ENCODE measurements at regions not wholly inside any gene's neighbourhood (a gene's known extent, or its start where the extent isn't known, plus 50 kb on each side); places are given as distances from the start of the nearest gene placed in this dataset.

DNA sequence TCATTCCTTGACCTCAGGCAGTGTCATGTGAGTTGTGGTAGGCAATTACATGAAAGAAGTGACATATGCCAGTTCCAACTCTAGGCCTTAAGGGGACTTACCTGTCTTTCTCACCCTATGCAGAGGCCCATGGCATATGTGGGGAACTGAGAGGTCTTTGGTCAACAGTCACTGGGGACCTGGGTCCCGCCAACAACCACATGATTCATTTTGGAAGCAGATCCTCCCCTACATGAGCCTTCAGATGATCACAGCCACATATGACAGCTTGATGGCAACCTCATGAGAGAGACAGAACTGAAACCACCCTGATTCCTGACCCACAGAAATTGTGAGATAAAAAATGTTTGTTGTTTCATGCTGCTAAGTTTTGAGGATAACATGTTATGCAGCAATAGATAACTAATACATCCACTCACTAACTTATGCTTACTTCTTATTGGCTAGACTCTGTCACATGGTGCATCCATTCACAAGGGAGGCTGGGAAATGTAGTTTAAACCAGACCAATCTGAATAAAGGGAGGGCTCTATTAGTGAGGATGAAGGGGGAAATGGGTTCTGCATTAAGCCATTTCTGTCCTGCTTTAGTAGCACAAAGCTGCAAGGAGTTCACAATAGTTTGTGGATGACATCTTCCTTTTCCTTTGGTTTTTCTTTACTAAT is 298.2 kb downstream of the HAPSTR1 start:
- no peak overlapping the region for H3K4me3 ChIP-seq (replicated peaks; ENCODE audit: insufficient read depth, low read length)

GRCh38 chr16:9392956-9393355 is 301.5 kb downstream of the HAPSTR1 start:
- Histone ChIP-seq H3K27me3 (ENCODE audit: insufficient read depth, poor library complexity, severe bottlenecking) (no peaks in the 10 kb centered on the region), H3K27ac (replicated peaks) (no peak overlapping the region), H3K4me3 (replicated peaks; ENCODE audit: insufficient read depth, low read length) (no peak overlapping the region)
- no peak for DNase-seq (ENCODE audit: low read depth in 1 of 2, low spot score in 1 of 2)
- no peak for TF ChIP-seq GABPA (IDR thresholded peaks at IDR 0.05; ENCODE audit: low read depth)

More for the DNA sequence above, 298.2 kb downstream of the HAPSTR1 start:
- H3K27me3 ChIP-seq (ENCODE audit: insufficient read depth, poor library complexity, severe bottlenecking): no peaks in the 10 kb centered on the region
- TF ChIP-seq, protein P1, sequence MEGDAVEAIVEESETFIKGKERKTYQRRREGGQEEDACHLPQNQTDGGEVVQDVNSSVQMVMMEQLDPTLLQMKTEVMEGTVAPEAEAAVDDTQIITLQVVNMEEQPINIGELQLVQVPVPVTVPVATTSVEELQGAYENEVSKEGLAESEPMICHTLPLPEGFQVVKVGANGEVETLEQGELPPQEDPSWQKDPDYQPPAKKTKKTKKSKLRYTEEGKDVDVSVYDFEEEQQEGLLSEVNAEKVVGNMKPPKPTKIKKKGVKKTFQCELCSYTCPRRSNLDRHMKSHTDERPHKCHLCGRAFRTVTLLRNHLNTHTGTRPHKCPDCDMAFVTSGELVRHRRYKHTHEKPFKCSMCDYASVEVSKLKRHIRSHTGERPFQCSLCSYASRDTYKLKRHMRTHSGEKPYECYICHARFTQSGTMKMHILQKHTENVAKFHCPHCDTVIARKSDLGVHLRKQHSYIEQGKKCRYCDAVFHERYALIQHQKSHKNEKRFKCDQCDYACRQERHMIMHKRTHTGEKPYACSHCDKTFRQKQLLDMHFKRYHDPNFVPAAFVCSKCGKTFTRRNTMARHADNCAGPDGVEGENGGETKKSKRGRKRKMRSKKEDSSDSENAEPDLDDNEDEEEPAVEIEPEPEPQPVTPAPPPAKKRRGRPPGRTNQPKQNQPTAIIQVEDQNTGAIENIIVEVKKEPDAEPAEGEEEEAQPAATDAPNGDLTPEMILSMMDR (IDR thresholded peaks at IDR 0.05; ENCODE audit: insufficient read depth, low read length): no peak
- TF ChIP-seq GABPA (IDR thresholded peaks at IDR 0.05; ENCODE audit: low read depth): no peak
- no peak for TF ChIP-seq SPI1 (IDR thresholded peaks at IDR 0.05; ENCODE audit: borderline replicate concordance, low read depth)
- no peak for TF ChIP-seq POLR2AphosphoS5 (IDR thresholded peaks at IDR 0.05; ENCODE audit: low read depth)
- TF ChIP-seq, protein P2, sequence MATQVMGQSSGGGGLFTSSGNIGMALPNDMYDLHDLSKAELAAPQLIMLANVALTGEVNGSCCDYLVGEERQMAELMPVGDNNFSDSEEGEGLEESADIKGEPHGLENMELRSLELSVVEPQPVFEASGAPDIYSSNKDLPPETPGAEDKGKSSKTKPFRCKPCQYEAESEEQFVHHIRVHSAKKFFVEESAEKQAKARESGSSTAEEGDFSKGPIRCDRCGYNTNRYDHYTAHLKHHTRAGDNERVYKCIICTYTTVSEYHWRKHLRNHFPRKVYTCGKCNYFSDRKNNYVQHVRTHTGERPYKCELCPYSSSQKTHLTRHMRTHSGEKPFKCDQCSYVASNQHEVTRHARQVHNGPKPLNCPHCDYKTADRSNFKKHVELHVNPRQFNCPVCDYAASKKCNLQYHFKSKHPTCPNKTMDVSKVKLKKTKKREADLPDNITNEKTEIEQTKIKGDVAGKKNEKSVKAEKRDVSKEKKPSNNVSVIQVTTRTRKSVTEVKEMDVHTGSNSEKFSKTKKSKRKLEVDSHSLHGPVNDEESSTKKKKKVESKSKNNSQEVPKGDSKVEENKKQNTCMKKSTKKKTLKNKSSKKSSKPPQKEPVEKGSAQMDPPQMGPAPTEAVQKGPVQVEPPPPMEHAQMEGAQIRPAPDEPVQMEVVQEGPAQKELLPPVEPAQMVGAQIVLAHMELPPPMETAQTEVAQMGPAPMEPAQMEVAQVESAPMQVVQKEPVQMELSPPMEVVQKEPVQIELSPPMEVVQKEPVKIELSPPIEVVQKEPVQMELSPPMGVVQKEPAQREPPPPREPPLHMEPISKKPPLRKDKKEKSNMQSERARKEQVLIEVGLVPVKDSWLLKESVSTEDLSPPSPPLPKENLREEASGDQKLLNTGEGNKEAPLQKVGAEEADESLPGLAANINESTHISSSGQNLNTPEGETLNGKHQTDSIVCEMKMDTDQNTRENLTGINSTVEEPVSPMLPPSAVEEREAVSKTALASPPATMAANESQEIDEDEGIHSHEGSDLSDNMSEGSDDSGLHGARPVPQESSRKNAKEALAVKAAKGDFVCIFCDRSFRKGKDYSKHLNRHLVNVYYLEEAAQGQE (IDR thresholded peaks at IDR 0.05; ENCODE audit: insufficient replicate concordance, low read depth): no peak
- DNase-seq (ENCODE audit: low read depth in 1 of 2, low spot score in 1 of 2): no peak
- no peak overlapping the region for H3K27ac ChIP-seq (replicated peaks)

- no peak overlapping the region for H3K4me3 ChIP-seq (replicated peaks; ENCODE audit: insufficient read depth, low read length)
- TF ChIP-seq, protein P2 (IDR thresholded peaks at IDR 0.05; ENCODE audit: insufficient replicate concordance, low read depth): no peak
- no peak for TF ChIP-seq GABPA (IDR thresholded peaks at IDR 0.05; ENCODE audit: low read depth)
- no peak overlapping the region for H3K27ac ChIP-seq (replicated peaks)
- no peaks in the 10 kb centered on the region for H3K27me3 ChIP-seq (ENCODE audit: insufficient read depth, poor library complexity, severe bottlenecking)
- DNase-seq (ENCODE audit: low read depth in 1 of 2, low spot score in 1 of 2): no peak
Observed at GRCh38 chr16:9393591-9393990, 302.1 kb downstream of the HAPSTR1 start.

DNA sequence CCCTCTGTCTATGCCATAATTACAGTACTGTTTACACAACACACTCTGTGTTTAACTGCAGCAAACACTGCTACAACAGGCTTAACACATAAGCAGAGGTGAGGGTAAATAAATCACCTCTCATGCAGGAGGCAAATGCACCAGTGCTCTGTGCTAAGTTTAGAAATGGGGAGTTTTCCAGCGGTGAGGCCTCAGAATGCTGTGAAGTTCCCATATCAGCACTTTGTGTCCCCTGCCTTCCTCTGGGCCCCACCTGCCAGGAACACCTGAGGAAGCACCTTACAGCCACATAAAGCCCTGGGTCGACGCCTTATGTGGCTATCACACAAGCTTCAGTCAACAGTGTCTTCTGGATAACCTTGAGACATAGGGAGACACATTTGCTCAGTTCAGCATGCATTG is 304.5 kb downstream of the HAPSTR1 start:
- no peak overlapping the region for H3K27ac ChIP-seq (replicated peaks)
- no peak overlapping the region for H3K4me3 ChIP-seq (replicated peaks; ENCODE audit: insufficient read depth, low read length)
- TF ChIP-seq, protein P1 (IDR thresholded peaks at IDR 0.05; ENCODE audit: insufficient read depth, low read length): no peak
- TF ChIP-seq SPI1 (IDR thresholded peaks at IDR 0.05; ENCODE audit: borderline replicate concordance, low read depth) (no peak), POLR2AphosphoS5 (IDR thresholded peaks at IDR 0.05; ENCODE audit: low read depth) (no peak), GABPA (IDR thresholded peaks at IDR 0.05; ENCODE audit: low read depth) (no peak)
- TF ChIP-seq, protein P2 (IDR thresholded peaks at IDR 0.05; ENCODE audit: insufficient replicate concordance, low read depth): no peak
- DNase-seq (ENCODE audit: low read depth in 1 of 2, low spot score in 1 of 2): no peak
- no peaks in the 10 kb centered on the region for H3K27me3 ChIP-seq (ENCODE audit: insufficient read depth, poor library complexity, severe bottlenecking)
